T-helper 2 cell treated with Interferon-gamma antibody and Interleukin-4, amounts not matched to agents 5 μg/mL and 100 μg/mL, for 36 hours (primary cell): ENCODE measurements at regions not wholly inside any gene's neighbourhood (a gene's known extent, or its start where the extent isn't known, plus 50 kb on each side); places are given as distances from the start of the nearest gene placed in this dataset.
"Not testable (repeated sequence)": the region's sequence is repeated elsewhere in the genome, so short reads cannot be mapped to it uniquely, and the experiment has no call there.

ENCODE experiments used
- DNase-seq: peaks from one replicate; pipeline ENCODE4 v3.0.0; 2021; ENCODE audit warnings: low spot score
- H3K27ac Mint-ChIP-seq: one replicate; pipeline ENCODE4 v1.8.0; 2021; ENCODE audit warnings: mild to moderate bottlenecking, mixed read lengths
- H3K27me3 Mint-ChIP-seq: one replicate; pipeline ENCODE4 v1.8.0; 2021; ENCODE audit warnings: low read depth, mixed read lengths
- H3K36me3 Mint-ChIP-seq: one replicate; pipeline ENCODE4 v1.8.0; 2021; ENCODE audit warnings: low read depth, mixed read lengths
- H3K4me1 Mint-ChIP-seq: one replicate; pipeline ENCODE4 v1.8.0; 2021; ENCODE audit warnings: low read depth, mixed read lengths
- H3K4me3 Mint-ChIP-seq: one replicate; pipeline ENCODE4 v1.8.0; 2022; ENCODE audit warnings: mild to moderate bottlenecking, moderate library complexity, mixed read lengths
- H3K9me3 Mint-ChIP-seq: one replicate; pipeline ENCODE4 v1.8.0; 2021; ENCODE audit warnings: mixed read lengths

GRCh38 chr18:41069167-41069566 is 885.9 kb upstream of the PIK3C3 start:
- Mint-ChIP-seq H3K36me3 (no peaks in the 10 kb centered on the region), H3K4me3 (no peak overlapping the region), H3K27me3 (no peaks in the 10 kb centered on the region), H3K9me3 (peaks cover 17% of the 10 kb centered on the region), H3K4me1 (no peaks in the 10 kb centered on the region), H3K27ac (no peak overlapping the region)
- DNase-seq = no peak

GRCh38 chr18:41064916-41065315 is 890.1 kb upstream of the PIK3C3 start:
- no peaks in the 10 kb centered on the region for H3K27me3 Mint-ChIP-seq
- DNase-seq = no peak
- no peak overlapping the region for H3K4me3 Mint-ChIP-seq
- H3K9me3 Mint-ChIP-seq = peaks cover 16% of the 10 kb centered on the region
- no peaks in the 10 kb centered on the region for H3K4me1 Mint-ChIP-seq
- H3K36me3 Mint-ChIP-seq = no peaks in the 10 kb centered on the region
- H3K27ac Mint-ChIP-seq = no peak overlapping the region

- no peak overlapping the region for H3K27ac Mint-ChIP-seq
Observed at GRCh38 chr18:41060967-41061366, 894.1 kb upstream of the PIK3C3 start.

GRCh38 chr18:41059126-41059415 is 896.0 kb upstream of the PIK3C3 start:
- no peaks in the 10 kb centered on the region for H3K27me3 Mint-ChIP-seq
- H3K36me3 Mint-ChIP-seq = no peaks in the 10 kb centered on the region
- no peak for DNase-seq
- no peak overlapping the region for H3K4me3 Mint-ChIP-seq
- no peaks in the 10 kb centered on the region for H3K4me1 Mint-ChIP-seq
- peaks cover 24% of the 10 kb centered on the region for H3K9me3 Mint-ChIP-seq
- no peak overlapping the region for H3K27ac Mint-ChIP-seq

More at GRCh38 chr18:41060967-41061366, 894.1 kb upstream of the PIK3C3 start:
- H3K4me1 Mint-ChIP-seq = no peaks in the 10 kb centered on the region
- no peaks in the 10 kb centered on the region for H3K36me3 Mint-ChIP-seq
- no peaks in the 10 kb centered on the region for H3K27me3 Mint-ChIP-seq
- H3K9me3 Mint-ChIP-seq = peaks cover 24% of the 10 kb centered on the region
- DNase-seq = no peak
- no peak overlapping the region for H3K4me3 Mint-ChIP-seq

- H3K9me3 Mint-ChIP-seq = peaks cover 28% of the 10 kb centered on the region
- H3K27ac Mint-ChIP-seq = no peak overlapping the region
- H3K36me3 Mint-ChIP-seq = no peaks in the 10 kb centered on the region
- no peak for DNase-seq
- H3K4me1 Mint-ChIP-seq = no peaks in the 10 kb centered on the region
- no peaks in the 10 kb centered on the region for H3K27me3 Mint-ChIP-seq
- no peak overlapping the region for H3K4me3 Mint-ChIP-seq
Observed at GRCh38 chr18:41058351-41059125, 896.5 kb upstream of the PIK3C3 start.

- Mint-ChIP-seq H3K4me1 (no peaks in the 10 kb centered on the region), H3K27me3 (no peaks in the 10 kb centered on the region), H3K36me3 (no peaks in the 10 kb centered on the region), H3K9me3 (peaks cover 14% of the 10 kb centered on the region), H3K4me3 (no peak overlapping the region), H3K27ac (no peak overlapping the region)
- no peak for DNase-seq
Observed at GRCh38 chr18:41052625-41053024, 902.4 kb upstream of the PIK3C3 start.

GRCh38 chr18:41046250-41046649 is 908.8 kb upstream of the PIK3C3 start:
- peaks cover 16% of the 10 kb centered on the region for H3K9me3 Mint-ChIP-seq
- H3K4me1 Mint-ChIP-seq, DNase-seq, H3K36me3 Mint-ChIP-seq, H3K27me3 Mint-ChIP-seq, H3K4me3 Mint-ChIP-seq, H3K27ac Mint-ChIP-seq: not testable (repeated sequence)

- Mint-ChIP-seq H3K36me3 (no peaks in the 10 kb centered on the region), H3K4me1 (no peaks in the 10 kb centered on the region), H3K4me3 (no peak overlapping the region), H3K27me3 (no peaks in the 10 kb centered on the region), H3K9me3 (peaks cover 16% of the 10 kb centered on the region), H3K27ac (no peak overlapping the region)
- DNase-seq = no peak
Observed at GRCh38 chr18:41043876-41044275, 911.2 kb upstream of the PIK3C3 start.

GRCh38 chr18:41042866-41043265 is 912.2 kb upstream of the PIK3C3 start:
- Mint-ChIP-seq H3K9me3 (peaks cover 17% of the 10 kb centered on the region), H3K4me1 (no peaks in the 10 kb centered on the region)

GRCh38 chr18:41038071-41038470 is 917.0 kb upstream of the PIK3C3 start:
- Mint-ChIP-seq H3K4me1 (no peaks in the 10 kb centered on the region), H3K27me3 (no peaks in the 10 kb centered on the region), H3K4me3 (no peak overlapping the region), H3K27ac (no peak overlapping the region), H3K36me3 (no peaks in the 10 kb centered on the region), H3K9me3 (peaks cover 29% of the 10 kb centered on the region)
- no peak for DNase-seq

More at GRCh38 chr18:41042866-41043265, 912.2 kb upstream of the PIK3C3 start:
- Mint-ChIP-seq H3K27me3 (no peaks in the 10 kb centered on the region), H3K4me3 (no peak overlapping the region), H3K36me3 (no peaks in the 10 kb centered on the region), H3K27ac (no peak overlapping the region)
- DNase-seq = no peak

GRCh38 chr18:41036346-41036745 is 918.7 kb upstream of the PIK3C3 start:
- H3K4me1 Mint-ChIP-seq = no peaks in the 10 kb centered on the region
- no peaks in the 10 kb centered on the region for H3K36me3 Mint-ChIP-seq
- no peak overlapping the region for H3K27ac Mint-ChIP-seq

GRCh38 chr18:41034413-41034812 is 920.6 kb upstream of the PIK3C3 start:
- Mint-ChIP-seq H3K4me3 (no peak overlapping the region), H3K36me3 (no peaks in the 10 kb centered on the region), H3K9me3 (peaks cover 28% of the 10 kb centered on the region), H3K27ac (no peak overlapping the region), H3K27me3 (no peaks in the 10 kb centered on the region), H3K4me1 (no peaks in the 10 kb centered on the region)
- no peak for DNase-seq

More at GRCh38 chr18:41036346-41036745, 918.7 kb upstream of the PIK3C3 start:
- H3K27me3 Mint-ChIP-seq = no peaks in the 10 kb centered on the region
- H3K9me3 Mint-ChIP-seq = peaks cover 28% of the 10 kb centered on the region
- DNase-seq = no peak
- H3K4me3 Mint-ChIP-seq = no peak overlapping the region

- no peak overlapping the region for H3K4me3 Mint-ChIP-seq
- no peaks in the 10 kb centered on the region for H3K4me1 Mint-ChIP-seq
- peaks cover 5% of the 10 kb centered on the region for H3K9me3 Mint-ChIP-seq
- DNase-seq = no peak
- H3K36me3 Mint-ChIP-seq = no peaks in the 10 kb centered on the region
- no peaks in the 10 kb centered on the region for H3K27me3 Mint-ChIP-seq
- H3K27ac Mint-ChIP-seq = no peak overlapping the region
Observed at GRCh38 chr18:41025666-41026065, 929.4 kb upstream of the PIK3C3 start.

- Mint-ChIP-seq H3K27me3 (no peaks in the 10 kb centered on the region), H3K4me3 (no peak overlapping the region), H3K36me3 (no peaks in the 10 kb centered on the region), H3K27ac (no peak overlapping the region), H3K4me1 (no peaks in the 10 kb centered on the region), H3K9me3 (peaks cover 5% of the 10 kb centered on the region)
- DNase-seq = no peak
Observed at GRCh38 chr18:41024792-41025191, 930.2 kb upstream of the PIK3C3 start.

- no peaks in the 10 kb centered on the region for H3K27me3 Mint-ChIP-seq
- no peaks in the 10 kb centered on the region for H3K36me3 Mint-ChIP-seq
- no peak for DNase-seq
- no peak overlapping the region for H3K4me3 Mint-ChIP-seq
- peaks cover under 1% of the 10 kb centered on the region for H3K9me3 Mint-ChIP-seq
- no peak overlapping the region for H3K27ac Mint-ChIP-seq
- H3K4me1 Mint-ChIP-seq = no peaks in the 10 kb centered on the region
Observed at GRCh38 chr18:41022484-41022883, 932.5 kb upstream of the PIK3C3 start.
